ENCODE measurements at regions not wholly inside any gene's neighbourhood (a gene's known extent, or its start where the extent isn't known, plus 50 kb on each side); places are given as distances from the start of the nearest gene placed in this dataset.
"Not testable (repeated sequence)": the region's sequence is repeated elsewhere in the genome, so short reads cannot be mapped to it uniquely, and the experiment has no call there.

DNA sequence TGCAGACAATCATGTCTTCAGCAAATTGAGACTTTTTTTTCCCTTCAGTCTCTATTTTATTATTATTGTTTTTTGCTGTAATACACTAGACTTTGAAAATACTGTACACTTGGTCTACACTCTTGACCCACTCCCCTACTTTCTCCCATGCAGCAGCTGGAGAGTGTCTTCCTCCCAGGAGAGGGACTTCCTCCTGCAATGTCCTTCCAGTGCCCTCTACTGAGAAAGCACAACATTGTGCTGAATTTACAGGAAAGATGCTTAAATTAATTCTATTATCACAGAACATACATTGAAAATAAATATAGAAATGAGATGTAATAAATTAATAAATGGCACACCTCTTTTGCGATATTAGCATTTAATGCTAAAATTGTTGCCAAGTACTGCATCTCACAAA is 411.3 kb downstream of the CCSER2 start:
- TF ChIP-seq CTCF (IDR thresholded peaks at IDR 0.05; ENCODE audit: control extremely low read depth, extremely low read depth, low read depth, missing control alignments), result no peak
- DNase-seq (ENCODE audit: extremely low spot score), result no peak
- ChIA-PET CTCF (no interaction called here), POLR2A (no interaction called here)

- CTCF ChIA-PET, result no interaction called here
- POLR2A ChIA-PET, result no interaction called here
- DNase-seq (ENCODE audit: extremely low spot score), result no peak
- peak; percentile 28 for TF ChIP-seq CTCF (IDR thresholded peaks at IDR 0.05; ENCODE audit: control extremely low read depth, extremely low read depth, low read depth, missing control alignments)
Observed at GRCh38 chr10:84743483-84743882, 415.1 kb downstream of the CCSER2 start.

DNA sequence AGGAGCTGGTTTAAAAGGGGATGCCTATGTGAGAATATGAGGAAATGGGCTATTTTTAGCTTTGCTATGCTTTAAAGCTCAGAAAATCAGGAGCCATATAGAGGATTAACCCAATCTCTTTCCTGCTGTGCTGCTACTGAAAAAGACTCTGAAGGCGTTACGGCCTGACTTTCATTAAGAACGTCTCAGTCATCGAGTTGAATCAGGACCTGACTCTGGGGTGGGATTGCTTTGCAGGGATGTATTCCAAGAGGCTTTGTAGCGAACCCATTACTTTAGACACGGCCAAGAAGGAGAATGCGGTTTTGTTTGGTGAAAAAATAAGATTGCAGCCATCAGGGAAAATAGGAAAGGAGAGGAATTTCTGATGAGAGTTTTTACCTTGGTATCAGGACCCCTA is 426.9 kb downstream of the CCSER2 start:
- TF ChIP-seq CTCF (IDR thresholded peaks at IDR 0.05; ENCODE audit: control extremely low read depth, extremely low read depth, low read depth, missing control alignments), result no peak
- DNase-seq (ENCODE audit: extremely low spot score), result no peak
- ChIA-PET POLR2A (no interaction called here), CTCF (no interaction called here)

DNA sequence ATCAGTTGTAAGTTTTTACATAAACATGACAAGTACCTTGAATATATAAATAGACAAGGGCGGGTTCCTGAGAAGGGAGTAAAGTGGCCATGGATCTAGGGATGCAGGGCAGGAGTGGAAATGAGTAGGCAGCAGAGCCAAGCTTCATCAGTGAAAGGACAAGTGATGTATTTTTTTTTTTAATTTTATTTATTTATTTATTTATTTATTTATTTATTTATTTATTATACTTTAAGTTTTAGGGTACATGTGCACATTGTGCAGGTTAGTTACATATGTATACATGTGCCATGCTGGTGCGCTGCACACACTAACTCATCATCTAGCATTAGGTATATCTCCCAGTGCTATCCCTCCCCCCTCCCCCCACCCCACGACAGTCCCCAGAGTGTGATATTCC is 428.3 kb downstream of the CCSER2 start:
- CTCF ChIA-PET; DNase-seq (ENCODE audit: extremely low spot score); POLR2A ChIA-PET: not testable (repeated sequence)

GRCh38 chr10:84761994-84762614 is 433.7 kb downstream of the CCSER2 start:
- POLR2A ChIA-PET; DNase-seq (ENCODE audit: extremely low spot score); CTCF ChIA-PET: not testable (repeated sequence)

- CTCF ChIA-PET, result interaction anchor here (0.8 kb wide), 1 partner anchor 8 kb away, joined by 3 read pairs; no protein-coding TSS in a partner anchor
- no peak for DNase-seq (ENCODE audit: extremely low spot score)
- TF ChIP-seq CTCF (IDR thresholded peaks at IDR 0.05; ENCODE audit: control extremely low read depth, extremely low read depth, low read depth, missing control alignments), result no peak
Observed at GRCh38 chr10:84762754-84763394, 434.5 kb downstream of the CCSER2 start.

GRCh38 chr10:84763965-84764364 is 435.6 kb downstream of the CCSER2 start:
- POLR2A ChIA-PET, result no interaction called here
- no peak for TF ChIP-seq CTCF (IDR thresholded peaks at IDR 0.05; ENCODE audit: control extremely low read depth, extremely low read depth, low read depth, missing control alignments)
- CTCF ChIA-PET, result no interaction called here
- DNase-seq (ENCODE audit: extremely low spot score), result no peak

More at GRCh38 chr10:84762754-84763394, 434.5 kb downstream of the CCSER2 start:
- POLR2A ChIA-PET, result no interaction called here

All from GM10248 (cell line).